GM19324 (cell line): ENCODE measurements at regions not wholly inside any gene's neighbourhood (a gene's known extent, or its start where the extent isn't known, plus 50 kb on each side); places are given as distances from the start of the nearest gene placed in this dataset.

Experiments used
- ATAC-seq: cut with Tn5 transposase; IDR thresholded peaks from one replicate; pipeline ENCODE4 v1.9.1; 2021; ENCODE audit warnings: mild to moderate bottlenecking, moderate library complexity; ENCODE audit not compliant: unreplicated experiment, low FRiP score

DNA sequence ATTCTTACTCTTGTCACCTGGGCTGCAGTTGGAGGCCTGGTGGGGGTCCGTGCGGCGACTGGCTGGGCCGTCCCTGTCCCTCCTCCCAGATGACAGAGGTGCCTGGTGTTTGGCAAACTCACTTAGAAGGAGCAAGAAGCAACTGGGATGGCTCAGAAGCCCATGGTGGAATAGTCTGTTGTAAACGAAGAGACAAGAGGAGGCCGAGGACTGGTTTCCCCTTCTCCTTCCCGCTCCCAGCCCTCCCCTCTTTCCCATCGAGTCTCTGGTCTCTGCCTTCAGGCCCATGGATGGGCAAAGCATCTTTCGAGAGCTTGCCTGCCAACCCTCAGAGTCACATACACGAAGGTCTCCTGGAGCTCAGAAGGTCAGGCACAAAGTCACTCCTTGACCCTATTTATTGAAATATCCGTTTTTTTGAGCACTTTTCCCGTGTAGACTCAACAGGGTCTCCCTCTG lies 364.4 kb downstream of the SEC14L1 start:
- no peak for ATAC-seq

DNA sequence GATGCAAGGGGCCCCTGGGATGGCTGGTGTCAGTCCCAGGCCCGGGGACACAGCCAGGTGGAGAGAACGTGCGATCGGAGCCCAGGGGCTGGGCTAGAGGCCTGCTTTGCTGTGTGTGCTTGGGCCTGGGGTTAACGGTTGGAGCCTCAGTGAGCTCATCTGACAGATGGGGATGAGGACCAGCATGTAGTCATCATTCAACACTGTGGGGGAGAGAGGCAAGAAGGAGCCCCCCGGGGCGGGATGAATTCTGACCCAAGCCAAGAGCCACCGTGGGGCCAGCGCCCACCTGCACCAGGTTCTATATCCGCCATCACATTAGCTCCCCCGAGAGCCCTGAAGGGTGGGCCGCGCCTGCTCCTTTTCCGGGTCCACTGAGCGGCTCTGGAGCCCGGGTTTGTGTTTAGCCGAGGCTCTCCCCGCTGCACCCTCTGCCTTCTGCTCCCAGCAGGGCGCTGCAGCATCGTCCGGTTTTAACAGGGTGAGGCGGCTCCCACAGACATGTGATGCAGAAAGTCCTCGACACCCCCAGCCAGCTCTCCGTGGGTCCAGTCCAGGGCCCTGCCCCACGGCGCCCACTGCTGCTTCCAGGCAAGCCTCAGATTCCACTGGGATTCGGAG lies 365.7 kb downstream of the SEC14L1 start:
- no peak for ATAC-seq

DNA sequence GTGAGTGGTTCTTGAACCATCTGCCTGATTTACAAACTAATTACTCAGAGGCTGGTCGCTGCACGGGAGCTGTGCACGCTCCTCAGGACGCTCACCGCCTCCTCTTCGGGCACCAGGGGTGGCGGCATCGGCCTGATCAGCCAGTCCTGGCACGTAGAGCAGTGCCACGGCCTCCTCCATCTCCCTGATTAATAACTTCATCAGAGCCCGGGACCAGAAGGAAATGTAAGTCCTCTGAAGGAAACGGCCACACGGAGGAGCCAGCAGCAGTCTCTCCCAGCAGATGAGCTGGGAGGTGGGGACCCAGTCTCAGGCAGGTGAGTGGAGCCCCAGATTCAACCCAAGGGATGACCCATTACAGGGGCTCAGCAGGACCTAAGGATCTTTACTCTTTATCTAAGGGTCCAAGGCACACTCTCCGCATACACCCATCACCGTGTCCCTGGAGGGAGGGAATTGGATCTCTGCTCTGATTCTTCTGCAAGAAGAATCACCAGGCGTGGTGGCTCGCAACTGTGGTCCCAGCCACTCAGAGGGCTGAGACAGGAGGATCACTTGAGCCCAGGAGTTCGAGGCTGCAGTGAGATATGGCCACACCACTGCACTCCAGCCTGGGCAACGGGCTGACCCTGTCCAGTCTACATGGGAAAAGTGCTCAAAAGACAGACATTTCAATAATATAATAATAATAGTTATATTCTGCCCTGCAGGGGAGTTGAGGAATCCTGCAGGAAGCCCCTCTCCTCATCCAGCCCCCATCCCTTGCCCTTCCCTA lies 366.5 kb downstream of the SEC14L1 start:
- ATAC-seq = no peak

DNA sequence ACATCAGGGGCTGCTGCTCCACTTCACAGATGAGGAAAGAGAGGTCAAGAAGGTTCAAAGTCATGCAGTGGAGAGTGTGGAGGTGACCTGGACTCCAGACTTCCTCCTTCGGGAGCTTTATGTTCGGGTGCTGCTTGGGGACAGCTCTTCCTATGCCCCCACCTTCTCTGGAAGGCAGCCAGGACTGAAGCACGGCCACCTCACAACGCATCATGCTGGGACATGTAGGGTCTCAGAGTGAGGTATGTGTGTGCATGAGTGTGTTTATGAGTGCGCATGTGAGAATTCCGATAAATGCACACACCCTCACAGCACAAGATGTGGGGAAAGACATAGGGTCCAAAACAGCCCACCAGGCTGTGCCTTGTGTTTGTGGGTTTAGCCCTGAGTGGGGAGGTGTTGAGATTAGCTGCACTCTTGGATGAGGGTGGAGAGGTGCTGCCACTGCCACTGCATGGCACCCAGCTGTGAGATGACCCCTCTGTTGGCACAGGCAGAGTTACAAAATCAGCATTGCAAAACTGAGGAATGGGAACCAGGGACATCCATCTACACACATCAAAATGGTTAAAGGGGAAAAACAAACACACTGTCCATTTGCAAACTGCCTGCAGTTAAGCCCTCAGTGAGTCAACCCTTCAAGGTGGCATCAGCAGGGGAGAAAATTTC lies 367.4 kb downstream of the SEC14L1 start:
- ATAC-seq = no peak

DNA sequence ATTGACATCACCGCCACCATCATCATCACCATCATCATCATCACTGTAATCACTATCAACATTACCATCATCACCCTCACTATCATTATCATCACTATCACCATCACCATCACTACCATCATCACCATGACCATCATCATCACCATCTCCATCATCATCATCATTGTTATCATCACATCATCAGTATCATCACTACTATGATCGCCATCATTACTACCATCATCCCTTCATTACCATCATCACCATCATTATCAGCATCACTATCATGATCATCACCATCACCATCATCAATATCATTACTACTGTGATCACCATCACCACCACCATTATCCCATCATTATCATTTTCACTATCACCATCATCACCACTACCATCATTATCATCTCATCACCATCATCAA lies 368.3 kb downstream of the SEC14L1 start:
- no peak for ATAC-seq

DNA sequence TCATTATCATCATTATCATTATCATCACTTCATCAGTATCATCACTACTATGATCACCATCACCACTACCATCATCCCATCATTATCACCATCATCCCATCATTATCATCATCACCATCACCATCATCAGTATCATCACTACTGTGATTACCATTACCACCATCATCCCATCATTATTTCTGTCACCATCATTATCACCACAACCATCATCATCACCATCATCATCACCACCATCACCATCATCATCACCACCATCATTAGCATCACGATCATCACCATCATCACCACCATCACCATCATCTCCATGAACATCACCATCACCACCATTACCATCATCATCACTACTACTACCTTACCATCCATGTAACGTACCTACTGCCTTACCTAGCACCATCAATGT lies 368.8 kb downstream of the SEC14L1 start:
- no peak for ATAC-seq

DNA sequence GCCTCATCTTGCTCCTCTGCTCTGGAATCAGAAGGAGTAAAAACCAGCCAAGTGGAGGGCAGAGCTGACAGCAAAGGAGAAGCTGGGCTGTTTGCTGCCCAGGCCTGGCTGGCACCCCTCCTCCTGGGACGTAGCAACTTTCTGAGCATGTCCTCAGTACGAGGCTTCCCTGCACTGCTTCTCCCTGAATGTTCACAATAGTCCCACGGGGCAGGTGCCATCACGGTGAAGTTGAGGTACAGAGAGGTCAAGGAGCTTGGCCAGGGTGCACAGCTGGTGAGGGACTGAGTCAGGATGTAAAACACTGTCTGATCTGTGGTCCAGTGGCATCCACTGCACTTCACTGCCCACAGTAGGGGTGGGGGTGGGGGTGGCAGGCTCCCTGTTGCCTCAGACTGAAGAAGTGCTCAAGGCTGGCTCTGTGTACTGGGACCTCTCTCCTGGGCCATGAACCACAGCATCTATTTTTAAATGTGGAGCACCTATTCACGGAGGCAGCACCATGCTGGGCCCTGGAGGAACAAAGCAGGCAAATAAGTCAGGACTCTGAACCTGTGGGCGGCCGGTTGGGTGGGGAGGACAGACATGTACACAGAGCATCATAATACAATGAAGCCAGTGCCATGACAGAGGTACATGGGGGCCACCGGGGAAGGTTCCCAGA lies 369.5 kb downstream of the SEC14L1 start:
- no peak for ATAC-seq

DNA sequence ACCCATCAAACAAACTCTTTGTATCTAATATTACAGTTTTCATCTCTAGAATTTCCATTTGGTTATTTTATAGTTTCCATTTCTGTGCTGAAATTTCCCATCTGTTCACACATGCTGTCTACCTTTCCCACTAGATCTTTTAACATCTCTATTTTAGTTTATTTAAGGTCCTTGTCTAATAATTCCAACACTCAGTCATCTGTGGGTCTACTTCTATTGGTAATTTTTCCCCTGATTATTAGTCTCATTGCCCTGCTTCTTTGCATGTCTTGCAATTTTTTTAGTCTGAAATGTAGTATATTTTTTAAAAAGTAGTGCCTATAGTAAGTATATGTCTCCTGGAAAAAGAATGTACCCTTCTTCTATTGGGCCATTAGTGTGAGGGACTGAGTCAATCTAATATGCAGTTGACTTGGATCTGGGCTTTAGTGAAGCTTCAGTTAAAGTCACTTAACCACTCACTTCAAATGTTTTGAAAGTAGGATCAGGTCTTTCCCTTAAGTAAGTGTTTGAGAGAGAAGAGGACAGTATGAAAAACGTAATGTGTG lies 370.8 kb downstream of the SEC14L1 start:
- ATAC-seq = no peak

DNA sequence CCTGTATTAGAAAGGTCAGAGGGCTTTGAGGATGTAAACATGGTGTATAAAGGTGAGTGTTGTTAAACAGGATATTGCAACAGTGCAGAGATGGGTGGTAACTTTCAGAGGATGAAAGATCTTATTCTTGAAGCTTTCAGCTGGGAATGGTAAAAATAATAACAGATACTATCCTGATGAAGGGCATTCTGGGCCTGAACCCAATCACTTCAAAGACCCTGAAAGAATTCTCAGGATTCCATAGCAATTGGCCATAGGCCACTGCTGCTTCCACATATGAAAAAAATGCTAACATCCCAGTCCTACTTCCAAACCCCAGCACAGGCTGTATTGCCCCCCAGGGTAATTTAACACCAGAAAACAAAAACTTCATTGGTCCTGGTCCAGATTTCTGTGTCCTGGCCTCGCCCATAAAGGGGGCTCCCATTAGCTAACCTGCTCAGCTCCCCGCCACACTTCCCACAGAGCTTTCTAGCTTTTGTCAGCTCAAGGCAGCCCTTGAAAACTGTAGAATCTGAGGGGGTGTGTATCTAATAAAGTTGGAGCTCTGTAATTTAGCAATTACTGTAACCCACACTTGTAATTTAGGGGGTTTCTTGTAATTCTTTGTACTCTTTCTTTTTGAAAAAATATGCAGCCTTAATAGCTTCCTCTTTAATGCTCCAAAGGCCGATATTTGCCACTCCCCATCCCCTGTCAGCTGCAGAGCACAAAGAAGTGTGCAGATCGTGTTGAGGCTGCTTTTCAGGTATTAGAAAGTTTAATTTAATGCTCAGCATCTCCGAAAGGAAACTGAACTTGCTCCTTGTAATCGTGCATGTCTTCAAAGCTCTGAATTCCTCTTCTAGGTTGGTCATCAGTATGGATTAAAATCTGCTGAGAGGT lies 371.5 kb downstream of the SEC14L1 start:
- ATAC-seq = no peak

DNA sequence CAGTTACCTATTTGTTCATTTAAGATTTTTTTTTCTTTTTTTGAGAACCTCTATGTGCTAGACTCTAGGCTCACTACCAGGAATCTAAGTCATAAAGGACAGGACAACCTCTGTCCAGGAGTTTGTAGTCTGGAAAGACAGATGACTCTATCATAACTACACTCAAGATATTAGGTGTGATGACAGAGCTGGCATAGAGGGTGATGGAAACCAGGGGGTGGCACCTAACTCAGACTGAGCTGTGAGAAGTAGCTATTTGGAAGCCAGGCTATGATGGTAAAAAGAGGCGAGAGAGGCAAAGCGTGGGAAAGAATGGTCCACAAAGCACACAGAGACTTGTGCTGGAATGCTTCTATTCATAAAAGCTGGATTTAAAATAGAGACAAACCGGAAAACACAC lies 372.3 kb downstream of the SEC14L1 start:
- ATAC-seq = no peak

DNA sequence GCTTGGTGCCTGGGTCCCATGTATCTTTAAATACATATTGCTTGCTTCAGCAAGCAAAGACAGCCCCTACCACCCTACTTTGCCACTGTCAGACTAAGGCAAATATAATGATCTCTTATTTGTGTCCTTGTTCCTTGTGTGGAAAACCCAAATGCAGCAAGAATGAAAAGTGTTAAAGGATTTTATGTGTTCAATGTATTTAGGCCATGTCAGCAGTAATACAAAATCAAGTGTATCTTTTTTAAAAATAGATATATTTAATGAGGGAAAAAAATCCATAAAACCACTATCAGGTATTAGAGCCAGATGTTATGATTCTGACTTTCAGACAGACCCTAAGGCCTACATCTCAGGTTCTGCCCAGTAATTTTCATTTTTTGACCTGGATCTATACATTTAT lies 374.5 kb downstream of the SEC14L1 start:
- ATAC-seq = no peak

DNA sequence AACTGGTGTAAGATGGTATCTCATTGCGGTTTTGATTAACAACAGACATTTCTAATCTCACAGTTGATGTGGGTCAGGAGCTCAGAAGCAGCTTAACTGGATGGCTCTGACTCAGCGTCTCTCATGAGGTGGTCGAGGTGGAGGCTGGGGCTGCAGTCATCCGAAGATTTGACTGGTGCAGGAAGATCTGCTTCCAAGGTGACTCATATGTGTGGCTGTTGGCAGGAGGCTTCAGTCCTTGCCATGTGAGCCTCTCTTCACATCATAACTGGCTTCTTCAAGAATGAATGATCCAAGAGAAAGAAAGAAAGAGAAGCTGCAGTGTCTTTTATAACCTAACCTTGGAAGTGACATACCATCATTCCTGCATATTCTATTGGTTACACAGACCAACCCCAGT lies 376.1 kb downstream of the SEC14L1 start:
- ATAC-seq = no peak

DNA sequence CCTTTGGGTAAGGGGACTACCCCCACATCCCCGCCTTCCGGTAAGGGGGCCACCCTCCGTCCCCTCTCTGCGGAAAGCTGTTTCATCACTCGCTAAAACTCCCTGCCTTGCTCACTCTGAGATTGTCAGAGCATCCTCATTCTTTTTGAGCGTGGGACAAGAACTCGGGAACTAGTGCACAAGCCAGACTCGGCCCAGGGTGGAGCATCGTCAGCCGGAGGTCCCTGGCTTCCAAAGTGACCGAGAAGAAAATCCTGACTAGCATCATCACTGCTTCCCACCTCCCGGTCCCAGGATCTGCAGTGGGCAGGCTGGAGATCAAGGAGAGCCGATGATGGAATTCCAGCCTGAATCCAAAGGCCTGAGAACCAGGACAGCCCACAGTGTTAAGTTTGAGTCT lies 380.3 kb downstream of the SEC14L1 start:
- ATAC-seq = no peak

DNA sequence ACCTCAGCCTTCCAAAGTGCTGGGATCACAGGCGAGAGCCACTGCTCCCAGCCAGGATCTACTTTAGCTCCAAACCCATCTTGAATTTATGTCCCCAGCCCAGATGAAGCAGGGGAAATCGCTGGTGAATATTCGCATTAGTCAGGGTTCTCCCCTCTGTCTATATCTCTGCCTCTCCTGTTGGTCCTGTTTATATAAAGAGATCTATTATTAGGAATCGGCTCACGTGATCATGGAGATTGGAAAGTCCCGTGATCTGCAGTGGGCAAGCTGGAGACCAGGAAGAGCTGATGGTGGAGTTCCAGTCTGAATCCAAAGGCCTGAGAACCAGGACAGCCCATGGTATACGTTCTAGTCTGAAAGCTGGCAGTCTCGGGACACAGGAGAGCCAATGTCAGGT lies 382.8 kb downstream of the SEC14L1 start:
- ATAC-seq = no peak

DNA sequence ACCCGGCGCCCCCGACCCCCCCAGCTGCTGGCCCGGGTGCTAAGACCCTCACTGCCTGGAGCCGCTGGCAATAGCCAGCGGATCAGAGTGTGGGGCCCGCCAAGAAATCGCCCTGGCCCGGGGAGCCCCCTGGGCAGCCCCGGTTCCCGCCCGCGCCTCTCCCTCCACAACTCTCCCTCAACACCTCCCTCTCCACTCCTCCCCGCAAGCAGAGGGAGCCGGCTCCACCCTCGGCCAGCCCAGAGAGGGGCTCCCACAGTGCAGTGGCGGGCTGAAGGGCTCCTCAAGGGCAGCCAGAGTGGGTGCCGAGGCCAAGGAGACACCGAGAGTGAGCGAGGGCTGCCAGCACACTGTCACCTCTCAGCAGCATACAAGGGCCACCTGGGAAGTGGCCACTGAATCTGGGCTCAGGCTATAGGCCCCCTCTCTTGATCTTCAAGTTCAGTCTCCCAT lies 385.5 kb downstream of the SEC14L1 start:
- no peak for ATAC-seq

DNA sequence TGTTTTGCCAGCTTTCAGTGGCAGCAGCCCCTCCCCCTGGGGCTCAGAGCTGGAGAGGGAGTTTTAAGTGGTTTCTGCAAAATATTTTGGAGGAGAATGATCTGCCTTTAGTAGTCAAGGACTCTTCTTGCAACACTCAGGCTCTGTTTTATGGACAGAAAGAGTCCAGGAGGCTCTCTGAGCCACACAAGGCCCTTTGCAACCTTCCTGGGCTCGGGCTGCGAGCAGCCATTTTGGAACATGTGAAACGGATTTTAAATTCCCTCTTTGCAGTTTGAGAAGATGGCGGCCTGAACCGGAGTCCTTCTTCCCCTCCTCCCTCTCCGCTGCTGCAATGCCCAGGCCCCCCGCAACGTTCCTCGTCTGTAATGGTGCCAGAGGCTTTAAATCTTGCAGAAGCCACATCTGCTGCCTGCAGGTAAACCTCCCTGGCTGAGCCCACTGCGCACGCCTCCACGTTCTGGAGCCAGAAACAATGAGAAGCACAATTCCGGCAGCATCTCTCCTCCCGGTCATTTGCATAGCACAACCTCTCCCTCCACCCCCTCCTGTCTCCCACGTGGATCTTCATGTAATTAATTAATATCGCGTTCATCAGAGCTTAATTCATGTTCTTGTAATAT lies 386.1 kb downstream of the SEC14L1 start:
- no peak for ATAC-seq

DNA sequence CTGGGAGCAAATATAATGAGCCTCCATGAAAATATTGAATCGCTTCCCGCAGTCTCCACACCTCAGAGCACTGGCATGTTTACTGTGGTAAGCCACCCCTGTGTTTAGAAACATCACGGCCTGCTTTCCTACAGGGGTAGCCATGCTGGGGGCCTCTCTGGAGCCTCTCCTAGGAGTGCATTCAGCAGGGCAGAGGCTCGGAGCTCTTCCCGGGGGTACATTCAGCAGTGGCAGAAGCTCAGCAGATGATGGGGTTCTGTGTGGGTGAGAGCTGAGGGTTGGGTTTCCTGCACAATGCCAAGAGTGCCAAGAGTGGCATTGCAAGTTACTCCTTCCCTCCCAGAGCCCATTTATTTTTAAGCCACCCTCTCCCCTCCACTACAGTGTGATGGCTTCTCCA lies 386.6 kb downstream of the SEC14L1 start:
- no peak for ATAC-seq

DNA sequence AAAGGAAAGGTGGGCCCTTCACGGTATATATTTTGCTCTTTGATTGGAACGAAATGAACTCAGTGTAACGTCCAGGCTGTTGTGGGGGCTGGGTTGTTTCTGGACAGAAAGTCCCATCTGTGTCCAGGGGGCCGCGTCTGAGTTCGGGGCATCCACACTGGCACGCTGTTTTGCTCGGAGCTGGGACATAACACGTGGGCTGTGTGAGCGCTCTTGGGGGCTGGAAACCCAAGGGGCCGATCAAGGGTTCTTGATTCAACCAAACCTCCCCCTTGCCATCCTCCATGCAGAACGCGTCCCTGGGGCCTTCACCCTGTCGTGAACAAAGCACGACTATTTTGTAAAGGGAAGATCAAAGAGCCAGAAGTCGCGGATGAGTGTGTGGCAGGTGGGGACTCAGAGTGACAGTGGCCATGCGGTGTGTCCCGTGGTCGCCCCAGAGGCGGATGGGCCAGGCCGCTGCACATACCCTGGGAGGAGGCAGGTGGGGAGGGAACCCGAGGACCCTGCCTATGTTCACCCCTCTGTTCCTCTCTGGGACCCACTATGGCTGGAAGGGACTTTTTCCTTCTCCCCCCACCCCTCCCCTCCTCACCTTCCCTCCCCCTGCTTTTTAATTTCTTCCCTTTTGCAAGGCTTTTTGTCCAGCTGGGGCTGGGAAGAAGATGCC lies 387.2 kb downstream of the SEC14L1 start:
- no peak for ATAC-seq
